ENCODE measurements at regions not wholly inside any gene's neighbourhood (a gene's known extent, or its start where the extent isn't known, plus 50 kb on each side); places are given as distances from the start of the nearest gene placed in this dataset.
"Not testable (repeated sequence)": the region's sequence is repeated elsewhere in the genome, so short reads cannot be mapped to it uniquely, and the experiment has no call there.

DNA sequence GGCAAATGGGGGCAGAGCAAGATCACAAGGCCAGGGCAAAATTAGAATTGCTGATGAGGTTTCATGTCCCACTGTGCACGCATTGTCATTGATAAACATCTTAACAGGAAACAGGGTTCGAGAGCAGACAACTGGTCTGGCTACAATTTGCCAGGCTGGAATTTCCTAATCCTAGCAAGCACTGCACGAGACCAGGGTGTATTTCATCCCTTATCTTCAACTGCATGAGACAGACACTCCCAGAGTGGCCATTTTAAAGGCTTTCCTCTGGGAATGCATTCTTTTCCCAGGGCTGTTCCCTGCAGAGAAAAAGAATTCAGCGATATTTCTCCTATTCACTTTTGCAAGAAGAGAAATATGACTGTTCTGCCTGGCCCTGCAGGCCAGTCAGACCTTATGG lies 75.8 kb upstream of the C4orf54 start:
- TF ChIP-seq CTCF, POLR2A (IDR thresholded peaks at IDR 0.05): not testable (repeated sequence)

Data from right lobe of liver (tissue), 4 donors.